ENCODE measurements at regions not wholly inside any gene's neighbourhood (a gene's known extent, or its start where the extent isn't known, plus 50 kb on each side); places are given as distances from the start of the nearest gene placed in this dataset.
A peak's percentile ranks its signal among the peaks of the same experiment; 100 is the strongest.

DNA sequence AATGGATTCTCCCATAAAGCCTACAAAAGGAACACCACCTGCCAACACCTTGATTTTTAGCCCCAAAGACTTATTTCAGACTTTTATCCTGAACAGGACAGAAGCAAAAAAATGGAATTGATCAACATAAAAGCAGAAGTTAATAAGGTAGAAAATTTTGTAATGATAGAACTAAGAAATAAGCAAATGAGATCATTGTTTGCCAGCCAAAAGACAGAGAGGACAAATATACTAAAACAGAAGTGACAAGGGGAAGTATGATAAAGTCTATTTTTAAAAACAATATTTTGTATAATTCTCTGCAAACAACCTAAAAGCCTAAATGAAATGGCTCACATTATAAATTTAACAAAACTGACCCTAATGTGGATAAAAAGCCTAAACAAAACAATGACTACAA, 110.5 kb upstream of the PRSS3 start:
- H3K36me3 ChIP-seq (ENCODE audit: control insufficient read depth, insufficient read depth, low read length) = no peaks in the 10 kb centered on the region
- no peaks in the 10 kb centered on the region for H3K27me3 ChIP-seq (ENCODE audit: control insufficient read depth, insufficient read depth, low read length)
- FAIRE-seq (no peak), DNase-seq (ENCODE audit: low read depth) (no peak)
- H3K4me3 ChIP-seq (ENCODE audit: low read depth, low read length) = no peak overlapping the region
- TF ChIP-seq, protein P1, sequence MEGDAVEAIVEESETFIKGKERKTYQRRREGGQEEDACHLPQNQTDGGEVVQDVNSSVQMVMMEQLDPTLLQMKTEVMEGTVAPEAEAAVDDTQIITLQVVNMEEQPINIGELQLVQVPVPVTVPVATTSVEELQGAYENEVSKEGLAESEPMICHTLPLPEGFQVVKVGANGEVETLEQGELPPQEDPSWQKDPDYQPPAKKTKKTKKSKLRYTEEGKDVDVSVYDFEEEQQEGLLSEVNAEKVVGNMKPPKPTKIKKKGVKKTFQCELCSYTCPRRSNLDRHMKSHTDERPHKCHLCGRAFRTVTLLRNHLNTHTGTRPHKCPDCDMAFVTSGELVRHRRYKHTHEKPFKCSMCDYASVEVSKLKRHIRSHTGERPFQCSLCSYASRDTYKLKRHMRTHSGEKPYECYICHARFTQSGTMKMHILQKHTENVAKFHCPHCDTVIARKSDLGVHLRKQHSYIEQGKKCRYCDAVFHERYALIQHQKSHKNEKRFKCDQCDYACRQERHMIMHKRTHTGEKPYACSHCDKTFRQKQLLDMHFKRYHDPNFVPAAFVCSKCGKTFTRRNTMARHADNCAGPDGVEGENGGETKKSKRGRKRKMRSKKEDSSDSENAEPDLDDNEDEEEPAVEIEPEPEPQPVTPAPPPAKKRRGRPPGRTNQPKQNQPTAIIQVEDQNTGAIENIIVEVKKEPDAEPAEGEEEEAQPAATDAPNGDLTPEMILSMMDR (IDR thresholded peaks at IDR 0.05; ENCODE audit: insufficient read depth, low read length, severe bottlenecking) = no peak

DNA sequence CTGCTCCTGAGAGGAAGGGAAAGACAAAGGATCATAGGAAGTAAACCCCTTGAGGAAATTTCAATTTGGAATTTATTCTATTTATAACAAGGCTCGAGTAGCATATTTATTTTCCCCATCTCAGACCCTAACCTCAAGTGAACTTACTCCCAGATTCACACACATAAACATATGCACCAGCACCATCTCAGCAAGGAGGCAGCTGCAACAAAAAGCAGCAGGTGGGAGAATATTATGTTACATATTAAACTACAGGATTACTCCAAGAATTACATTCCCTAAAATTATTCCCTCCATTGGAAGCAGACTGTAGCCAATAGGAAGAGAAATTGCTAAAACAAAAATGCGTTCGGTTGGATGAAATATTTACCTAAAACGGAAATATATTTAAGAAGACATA, 108.4 kb upstream of the PRSS3 start:
- Histone ChIP-seq H3K4me3 (ENCODE audit: low read depth, low read length) (no peak overlapping the region), H3K36me3 (ENCODE audit: control insufficient read depth, insufficient read depth, low read length) (no peaks in the 10 kb centered on the region)
- FAIRE-seq = no peak

DNA sequence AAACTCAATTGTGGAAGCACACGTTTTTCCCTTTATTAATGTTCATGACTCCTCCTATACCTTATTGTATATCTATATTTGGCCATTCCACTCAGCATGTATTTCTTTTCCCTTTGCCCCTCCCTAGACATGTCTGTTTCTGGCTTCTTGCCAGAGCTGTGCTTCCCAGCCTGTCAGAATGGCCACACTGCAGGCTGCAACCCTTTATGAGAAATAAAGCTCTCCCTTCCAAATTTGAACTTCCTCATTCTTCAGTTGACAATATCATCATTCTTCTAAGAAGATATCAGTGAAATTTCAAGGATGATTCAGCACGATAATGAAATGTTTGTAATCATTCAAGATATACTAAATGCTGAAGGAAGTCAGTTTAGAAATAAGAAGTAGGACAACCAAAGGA, 107.6 kb upstream of the PRSS3 start:
- FAIRE-seq = no peak
- DNase-seq (ENCODE audit: low read depth) = peak; percentile 45
- Histone ChIP-seq H3K27me3 (ENCODE audit: control insufficient read depth, insufficient read depth, low read length) (no peaks in the 10 kb centered on the region), H3K4me3 (ENCODE audit: low read depth, low read length) (no peak overlapping the region), H3K36me3 (ENCODE audit: control insufficient read depth, insufficient read depth, low read length) (no peaks in the 10 kb centered on the region)
- TF ChIP-seq, protein P1 (IDR thresholded peaks at IDR 0.05; ENCODE audit: insufficient read depth, low read length, severe bottlenecking) = no peak

More for the DNA sequence above, 108.4 kb upstream of the PRSS3 start:
- TF ChIP-seq, protein P1 (IDR thresholded peaks at IDR 0.05; ENCODE audit: insufficient read depth, low read length, severe bottlenecking) = no peak
- H3K27me3 ChIP-seq (ENCODE audit: control insufficient read depth, insufficient read depth, low read length) = no peaks in the 10 kb centered on the region
- no peak for DNase-seq (ENCODE audit: low read depth)

DNA sequence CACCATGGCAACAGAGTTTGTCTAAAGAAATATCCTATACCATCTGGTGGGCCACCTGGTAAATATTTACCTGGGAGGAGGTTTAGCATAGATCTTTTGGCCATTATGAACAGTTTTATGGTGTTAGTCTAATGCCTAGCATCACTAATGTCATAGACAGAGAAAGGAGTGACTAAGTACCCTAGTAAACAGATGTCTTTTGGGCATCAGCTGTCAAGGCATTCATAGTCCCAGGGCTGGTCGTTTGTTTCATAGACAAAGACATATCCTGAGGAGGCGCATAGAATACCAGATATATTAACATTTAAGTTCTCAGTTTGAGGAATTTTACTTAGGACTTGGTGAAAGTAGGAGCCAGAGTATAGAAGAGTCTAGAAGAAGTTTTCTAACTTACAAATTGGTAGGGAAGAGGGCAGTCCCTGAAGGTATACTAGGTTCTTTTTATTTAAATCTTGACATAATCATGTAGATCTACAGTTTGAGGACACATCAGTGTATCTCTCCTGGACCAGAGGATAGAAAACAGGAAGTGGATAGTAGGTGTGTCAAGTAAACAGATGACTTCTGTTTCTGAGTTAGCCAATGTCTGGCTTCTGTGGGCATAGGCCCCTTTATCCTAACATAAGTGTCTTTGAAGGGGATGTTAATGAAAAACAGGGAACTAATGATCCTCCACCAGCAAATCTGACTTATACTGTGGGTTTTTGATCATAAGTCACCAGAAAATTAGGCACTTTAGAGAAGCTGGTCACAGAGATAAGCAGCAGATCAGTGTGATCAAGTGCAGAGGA, 105.0 kb upstream of the PRSS3 start:
- H3K27me3 ChIP-seq (ENCODE audit: control insufficient read depth, insufficient read depth, low read length) = no peaks in the 10 kb centered on the region
- H3K36me3 ChIP-seq (ENCODE audit: control insufficient read depth, insufficient read depth, low read length) = no peaks in the 10 kb centered on the region
- no peak for FAIRE-seq

DNA sequence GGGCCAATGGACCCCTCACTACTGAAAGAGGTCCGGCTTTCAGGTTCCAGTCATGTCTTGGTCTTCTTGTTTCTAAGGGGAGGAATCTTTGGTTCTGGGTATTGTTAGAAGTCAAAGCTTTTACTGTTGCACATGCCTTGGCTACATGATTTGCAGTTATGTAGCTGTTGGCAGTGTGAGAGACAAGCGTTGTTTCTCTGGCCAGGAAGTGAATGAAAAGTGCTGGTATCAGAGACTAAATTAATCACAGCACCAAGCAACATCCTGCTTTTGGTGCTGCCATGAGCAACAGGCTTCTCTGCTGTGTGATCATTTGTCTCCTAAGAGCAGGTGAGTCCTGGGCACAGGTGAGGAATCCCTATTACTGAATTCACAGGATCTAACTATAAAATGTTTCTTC, 100.1 kb upstream of the PRSS3 start:
- DNase-seq (ENCODE audit: low read depth) (no peak), FAIRE-seq (no peak)

More for the DNA sequence above, 105.0 kb upstream of the PRSS3 start:
- H3K4me3 ChIP-seq (ENCODE audit: low read depth, low read length) = no peak overlapping the region
- TF ChIP-seq, protein P1 (IDR thresholded peaks at IDR 0.05; ENCODE audit: insufficient read depth, low read length, severe bottlenecking) = no peak
- DNase-seq (ENCODE audit: low read depth) = no peak

More for the DNA sequence above, 100.1 kb upstream of the PRSS3 start:
- no peaks in the 10 kb centered on the region for H3K36me3 ChIP-seq (ENCODE audit: control insufficient read depth, insufficient read depth, low read length)
- TF ChIP-seq, protein P1 (IDR thresholded peaks at IDR 0.05; ENCODE audit: insufficient read depth, low read length, severe bottlenecking) = no peak
- no peak overlapping the region for H3K4me3 ChIP-seq (ENCODE audit: low read depth, low read length)
- H3K27me3 ChIP-seq (ENCODE audit: control insufficient read depth, insufficient read depth, low read length) = no peaks in the 10 kb centered on the region
